Duodenal mucosa (tissue), 2 donors: ENCODE measurements at regions not wholly inside any gene's neighbourhood (a gene's known extent, or its start where the extent isn't known, plus 50 kb on each side); places are given as distances from the start of the nearest gene placed in this dataset.

Experiments used
- H3K27ac ChIP-seq: one replicate; pipeline ENCODE4 v1.7.0; 2013; ENCODE audit warnings: low read depth, low read length
- H3K27me3 ChIP-seq, 2 donors: one replicate each; pipeline ENCODE4 v1.7.0; 2013; ENCODE audit warnings: low read length in 2 of 2, control low read depth in 1 of 2; ENCODE audit not compliant: insufficient read depth in 2 of 2, control insufficient read depth in 1 of 2
- H3K36me3 ChIP-seq, 2 donors: one replicate each; pipeline ENCODE4 v1.7.0; 2013; ENCODE audit warnings: low read length in 2 of 2, control low read depth in 1 of 2; ENCODE audit not compliant: insufficient read depth in 2 of 2, control insufficient read depth in 1 of 2
- H3K4me1 ChIP-seq, 2 donors: one replicate each; pipeline ENCODE4 v1.7.0; 2013; ENCODE audit warnings: low read length in 2 of 2, control low read depth in 1 of 2; ENCODE audit not compliant: insufficient read depth in 2 of 2, control insufficient read depth in 1 of 2
- H3K4me3 ChIP-seq, 2 donors: one replicate each; pipeline ENCODE4 v1.7.0; 2013; ENCODE audit warnings: low read length in 2 of 2, low read depth in 1 of 2
- H3K9ac ChIP-seq, 2 donors: one replicate each; pipeline ENCODE4 v1.7.0; 2013; ENCODE audit warnings: low read length in 2 of 2, low read depth in 1 of 2
- H3K9me3 ChIP-seq, 2 donors: one replicate each; pipeline ENCODE4 v1.7.0; 2013; ENCODE audit warnings: low read length in 2 of 2, control low read depth in 1 of 2; ENCODE audit not compliant: control insufficient read depth in 1 of 2

GRCh38 chr1:87926921-87927320, 598.2 kb downstream of the LMO4 start:
- Histone ChIP-seq H3K4me1 (peaks cover 3 to 14% of the 10 kb centered on the region in 2 donors), H3K9me3 (no peaks in the 10 kb centered on the region), H3K27ac (no peak overlapping the region), H3K4me3 (no peak overlapping the region), H3K27me3 (no peaks in the 10 kb centered on the region), H3K36me3 (no peaks in the 10 kb centered on the region), H3K9ac (no peak overlapping the region)

GRCh38 chr1:87927391-87928280, 599.0 kb downstream of the LMO4 start:
- no peaks in the 10 kb centered on the region for H3K9me3 ChIP-seq
- H3K27me3 ChIP-seq = no peaks in the 10 kb centered on the region
- no peak overlapping the region for H3K27ac ChIP-seq
- H3K9ac ChIP-seq = no peak overlapping the region
- no peak overlapping the region for H3K4me3 ChIP-seq
- H3K36me3 ChIP-seq = no peaks in the 10 kb centered on the region
- H3K4me1 ChIP-seq = peaks cover 3 to 14% of the 10 kb centered on the region in 2 donors

DNA sequence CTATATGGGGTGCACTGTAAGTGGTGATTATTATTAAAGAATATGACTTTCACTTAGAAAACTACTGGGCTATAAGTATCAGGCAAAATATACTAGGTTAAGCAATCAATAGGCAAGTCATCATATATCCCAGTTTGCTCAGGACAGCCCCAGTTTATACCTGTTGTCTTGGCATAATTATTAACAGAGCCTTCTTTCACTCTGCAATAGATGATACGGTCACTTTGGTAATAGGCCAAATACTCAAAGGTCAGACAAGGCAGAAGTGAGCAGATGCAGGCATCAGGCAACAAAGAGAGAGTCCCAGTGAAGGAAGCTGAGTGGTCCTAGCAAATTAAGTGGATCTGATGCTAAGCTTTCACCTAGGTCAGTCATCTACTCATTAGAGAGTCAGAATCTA, 599.9 kb downstream of the LMO4 start:
- Histone ChIP-seq H3K4me3 (no peak overlapping the region), H3K27me3 (no peaks in the 10 kb centered on the region), H3K9me3 (no peaks in the 10 kb centered on the region), H3K36me3 (no peaks in the 10 kb centered on the region), H3K27ac (no peak overlapping the region), H3K9ac (no peak overlapping the region), H3K4me1 (peaks cover 3 to 14% of the 10 kb centered on the region in 2 donors)

GRCh38 chr1:87929906-87930305, 601.2 kb downstream of the LMO4 start:
- H3K4me1 ChIP-seq = peaks cover 3 to 14% of the 10 kb centered on the region in 2 donors
- H3K4me3 ChIP-seq = no peak overlapping the region
- H3K9ac ChIP-seq = no peak overlapping the region
- H3K9me3 ChIP-seq = no peaks in the 10 kb centered on the region
- H3K27ac ChIP-seq = no peak overlapping the region
- no peaks in the 10 kb centered on the region for H3K27me3 ChIP-seq
- H3K36me3 ChIP-seq = no peaks in the 10 kb centered on the region

DNA sequence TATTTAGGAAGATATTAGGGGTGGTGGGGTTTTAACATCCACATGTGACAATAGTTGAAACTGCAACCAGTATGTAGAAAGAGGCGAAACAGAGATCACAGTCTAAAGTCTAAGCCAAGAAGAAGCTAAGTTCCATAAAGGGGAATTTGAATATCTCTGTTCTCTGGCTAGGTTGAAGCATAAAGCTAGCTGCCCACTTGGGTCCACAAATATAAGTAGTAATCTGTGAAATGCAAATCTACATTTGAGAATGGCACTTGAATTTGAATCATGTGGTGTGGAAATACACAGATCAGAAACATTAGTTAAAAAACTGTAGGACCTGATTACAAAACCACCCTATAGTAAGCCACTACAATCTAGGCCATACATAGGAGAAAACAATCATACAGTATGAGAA, 602.1 kb downstream of the LMO4 start:
- Histone ChIP-seq H3K27me3 (no peaks in the 10 kb centered on the region), H3K36me3 (no peaks in the 10 kb centered on the region), H3K27ac (no peak overlapping the region), H3K9ac (no peak overlapping the region), H3K4me1 (peaks cover 3 to 14% of the 10 kb centered on the region in 2 donors), H3K4me3 (no peak overlapping the region), H3K9me3 (no peaks in the 10 kb centered on the region)

- H3K9me3 ChIP-seq = no peaks in the 10 kb centered on the region
Measured at GRCh38 chr1:87933171-87933570, 604.5 kb downstream of the LMO4 start.

GRCh38 chr1:87935130-87935529, 606.5 kb downstream of the LMO4 start:
- no peak overlapping the region for H3K9ac ChIP-seq
- H3K27ac ChIP-seq = no peak overlapping the region
- no peaks in the 10 kb centered on the region for H3K27me3 ChIP-seq
- H3K36me3 ChIP-seq = no peaks in the 10 kb centered on the region
- no peaks in the 10 kb centered on the region for H3K9me3 ChIP-seq
- H3K4me3 ChIP-seq = no peak overlapping the region
- no peaks in the 10 kb centered on the region for H3K4me1 ChIP-seq

More at GRCh38 chr1:87933171-87933570, 604.5 kb downstream of the LMO4 start:
- H3K27me3 ChIP-seq = no peaks in the 10 kb centered on the region
- H3K4me3 ChIP-seq = no peak overlapping the region
- H3K36me3 ChIP-seq = no peaks in the 10 kb centered on the region
- H3K9ac ChIP-seq = no peak overlapping the region
- peaks cover 0 to 6% of the 10 kb centered on the region in 2 donors for H3K4me1 ChIP-seq
- no peak overlapping the region for H3K27ac ChIP-seq

DNA sequence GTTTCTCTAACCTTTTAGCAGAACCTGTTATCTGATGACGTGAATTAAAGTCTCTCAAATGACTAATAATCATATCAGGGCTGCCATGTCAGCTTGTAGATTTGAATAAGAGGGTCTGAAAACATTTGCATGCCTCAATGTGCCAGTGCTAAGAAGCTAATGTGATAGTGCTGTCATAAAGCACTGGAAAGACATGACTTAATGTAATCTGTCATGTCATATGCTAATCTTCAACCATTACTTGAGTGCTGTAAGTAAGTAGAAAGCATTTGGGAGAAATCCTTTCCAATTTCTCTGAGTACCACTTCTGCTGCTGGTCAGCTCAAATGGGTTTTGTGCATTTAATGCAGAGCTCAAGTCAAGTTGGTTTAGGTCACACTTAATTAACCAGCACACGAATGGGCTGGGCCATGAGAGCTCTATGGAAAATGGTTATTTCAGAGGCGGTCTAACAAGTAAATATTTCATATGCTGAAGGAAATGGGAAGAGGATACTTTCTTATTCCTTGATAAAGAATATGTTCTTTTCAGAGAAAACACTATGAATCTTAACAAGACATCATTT, 609.2 kb downstream of the LMO4 start:
- Histone ChIP-seq H3K4me1 (no peaks in the 10 kb centered on the region), H3K27ac (no peak overlapping the region), H3K9me3 (no peaks in the 10 kb centered on the region), H3K9ac (no peak overlapping the region), H3K36me3 (no peaks in the 10 kb centered on the region), H3K4me3 (no peak overlapping the region), H3K27me3 (no peaks in the 10 kb centered on the region)

DNA sequence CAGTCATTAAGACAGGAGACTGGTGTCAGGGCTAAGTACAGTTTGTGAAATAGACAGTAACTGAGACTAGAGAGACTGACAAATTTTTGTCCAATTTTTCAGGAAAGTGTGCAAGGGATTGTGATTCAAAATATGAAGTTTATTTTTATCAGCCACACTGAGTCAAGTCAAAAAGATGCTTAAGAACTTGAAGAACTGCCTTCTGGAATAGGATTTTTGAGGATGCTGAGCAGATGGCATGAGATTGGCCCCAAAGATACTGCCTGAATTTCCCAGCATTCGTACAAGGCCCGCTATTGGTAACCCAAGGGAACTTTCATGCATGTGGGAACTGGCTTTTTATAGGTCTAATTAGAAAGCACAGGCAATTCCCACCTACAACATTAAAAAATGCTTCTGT, 610.0 kb downstream of the LMO4 start:
- Histone ChIP-seq H3K36me3 (no peaks in the 10 kb centered on the region), H3K9me3 (no peaks in the 10 kb centered on the region), H3K4me1 (no peaks in the 10 kb centered on the region), H3K27ac (no peak overlapping the region), H3K9ac (no peak overlapping the region), H3K4me3 (no peak overlapping the region), H3K27me3 (no peaks in the 10 kb centered on the region)

DNA sequence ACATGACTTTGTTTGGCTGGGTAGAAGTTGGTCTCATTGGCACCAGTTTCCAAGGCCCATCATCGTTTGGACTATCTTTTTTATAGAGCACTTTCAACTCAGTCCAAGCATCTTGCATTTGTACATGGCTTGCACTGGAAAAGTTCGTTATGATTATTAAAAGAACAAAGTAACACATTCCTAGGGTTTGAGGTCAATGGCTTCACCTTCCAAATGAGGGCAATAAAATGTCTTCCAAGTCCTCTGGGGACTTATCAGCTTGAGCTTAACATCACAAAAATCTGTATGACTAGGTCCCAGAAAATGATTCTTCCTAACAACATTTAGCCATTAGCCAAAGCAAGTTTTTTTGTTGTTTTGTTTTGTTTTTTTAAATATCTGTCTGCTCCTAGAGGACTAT, 610.8 kb downstream of the LMO4 start:
- H3K36me3 ChIP-seq = no peaks in the 10 kb centered on the region
- H3K9me3 ChIP-seq = no peaks in the 10 kb centered on the region
- no peak overlapping the region for H3K4me3 ChIP-seq
- no peaks in the 10 kb centered on the region for H3K4me1 ChIP-seq
- H3K9ac ChIP-seq = no peak overlapping the region
- no peak overlapping the region for H3K27ac ChIP-seq
- no peaks in the 10 kb centered on the region for H3K27me3 ChIP-seq
